NB4 (cell line): ENCODE measurements at regions not wholly inside any gene's neighbourhood (a gene's known extent, or its start where the extent isn't known, plus 50 kb on each side); places are given as distances from the start of the nearest gene placed in this dataset.

Source experiments
- DNase-seq: peaks from one replicate; pipeline ENCODE4 v3.0.0; 2010; ENCODE audit warnings: low read depth
- H3K4me3 ChIP-seq: one replicate; pipeline ENCODE4 v1.5.1; 2011; ENCODE audit warnings: mild to moderate bottlenecking, low read depth, low read length, moderate library complexity
- MYC ChIP-seq: IDR thresholded peaks from 2 replicates; pipeline ENCODE4 v1.6.1; 2011; ENCODE audit warnings: low read depth, low read length
- POLR2A ChIP-seq: IDR thresholded peaks from 2 replicates; pipeline ENCODE4 v1.6.1; 2011; ENCODE audit warnings: mild to moderate bottlenecking; ENCODE audit not compliant: insufficient read length; ENCODE audit errors: extremely low read depth
- TF ChIP-seq, protein P1 (sequence below): IDR thresholded peaks from 2 replicates; pipeline ENCODE4 v1.6.1; 2011; ENCODE audit warnings: low read depth, low read length
- TF ChIP-seq, protein P2 (sequence below): IDR thresholded peaks from one replicate; pipeline ENCODE4 v1.5.1; 2012; ENCODE audit warnings: low read depth, low read length

DNA sequence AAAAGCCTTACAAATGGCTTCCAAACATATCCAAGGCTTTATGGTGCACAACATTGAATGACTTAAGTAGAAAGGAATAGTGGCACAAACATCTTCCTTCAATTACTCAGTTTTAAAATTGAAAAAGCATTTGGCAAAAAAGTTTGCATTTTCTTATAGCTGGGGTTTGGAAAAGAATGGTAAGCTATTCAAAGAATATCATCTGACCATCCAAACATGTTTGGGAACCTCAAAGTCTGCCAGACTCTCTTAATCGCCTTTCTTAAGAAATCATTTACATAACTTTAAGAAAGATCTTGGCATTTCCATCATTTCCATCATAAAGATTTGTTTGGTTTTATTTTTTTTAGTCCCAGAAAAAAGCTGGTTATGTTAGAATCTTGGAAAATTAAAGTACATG is 210.1 kb upstream of the PELI2 start:
- TF ChIP-seq MYC, result no peak
- TF ChIP-seq, protein P1, sequence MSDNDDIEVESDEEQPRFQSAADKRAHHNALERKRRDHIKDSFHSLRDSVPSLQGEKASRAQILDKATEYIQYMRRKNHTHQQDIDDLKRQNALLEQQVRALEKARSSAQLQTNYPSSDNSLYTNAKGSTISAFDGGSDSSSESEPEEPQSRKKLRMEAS, result no peak
- TF ChIP-seq, protein P2, sequence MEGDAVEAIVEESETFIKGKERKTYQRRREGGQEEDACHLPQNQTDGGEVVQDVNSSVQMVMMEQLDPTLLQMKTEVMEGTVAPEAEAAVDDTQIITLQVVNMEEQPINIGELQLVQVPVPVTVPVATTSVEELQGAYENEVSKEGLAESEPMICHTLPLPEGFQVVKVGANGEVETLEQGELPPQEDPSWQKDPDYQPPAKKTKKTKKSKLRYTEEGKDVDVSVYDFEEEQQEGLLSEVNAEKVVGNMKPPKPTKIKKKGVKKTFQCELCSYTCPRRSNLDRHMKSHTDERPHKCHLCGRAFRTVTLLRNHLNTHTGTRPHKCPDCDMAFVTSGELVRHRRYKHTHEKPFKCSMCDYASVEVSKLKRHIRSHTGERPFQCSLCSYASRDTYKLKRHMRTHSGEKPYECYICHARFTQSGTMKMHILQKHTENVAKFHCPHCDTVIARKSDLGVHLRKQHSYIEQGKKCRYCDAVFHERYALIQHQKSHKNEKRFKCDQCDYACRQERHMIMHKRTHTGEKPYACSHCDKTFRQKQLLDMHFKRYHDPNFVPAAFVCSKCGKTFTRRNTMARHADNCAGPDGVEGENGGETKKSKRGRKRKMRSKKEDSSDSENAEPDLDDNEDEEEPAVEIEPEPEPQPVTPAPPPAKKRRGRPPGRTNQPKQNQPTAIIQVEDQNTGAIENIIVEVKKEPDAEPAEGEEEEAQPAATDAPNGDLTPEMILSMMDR, result no peak
- no peak for TF ChIP-seq POLR2A
- DNase-seq, result no peak
- H3K4me3 ChIP-seq, result no peak overlapping the region

DNA sequence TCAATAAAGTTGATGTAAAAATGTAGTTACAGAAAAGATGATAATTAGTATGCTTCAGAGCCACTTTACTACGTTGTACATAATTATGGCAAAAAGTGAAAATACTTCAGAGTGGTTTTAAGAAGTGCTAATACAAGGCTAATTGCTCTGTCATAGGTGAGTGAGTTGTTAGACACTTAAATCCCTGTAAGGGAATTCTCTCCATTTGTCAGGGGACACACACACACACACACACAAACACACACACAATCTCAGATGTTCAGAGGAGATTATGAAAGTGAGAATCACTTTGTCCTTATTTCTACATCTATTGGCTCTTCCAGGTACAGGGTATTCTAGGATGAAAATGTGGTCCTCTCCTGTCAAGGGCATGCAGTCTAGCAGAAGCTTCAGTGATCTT is 208.3 kb upstream of the PELI2 start:
- no peak overlapping the region for H3K4me3 ChIP-seq
- TF ChIP-seq, protein P1, result no peak
- TF ChIP-seq POLR2A, result no peak
- TF ChIP-seq, protein P2, result no peak
- TF ChIP-seq MYC, result no peak
- no peak for DNase-seq

DNA sequence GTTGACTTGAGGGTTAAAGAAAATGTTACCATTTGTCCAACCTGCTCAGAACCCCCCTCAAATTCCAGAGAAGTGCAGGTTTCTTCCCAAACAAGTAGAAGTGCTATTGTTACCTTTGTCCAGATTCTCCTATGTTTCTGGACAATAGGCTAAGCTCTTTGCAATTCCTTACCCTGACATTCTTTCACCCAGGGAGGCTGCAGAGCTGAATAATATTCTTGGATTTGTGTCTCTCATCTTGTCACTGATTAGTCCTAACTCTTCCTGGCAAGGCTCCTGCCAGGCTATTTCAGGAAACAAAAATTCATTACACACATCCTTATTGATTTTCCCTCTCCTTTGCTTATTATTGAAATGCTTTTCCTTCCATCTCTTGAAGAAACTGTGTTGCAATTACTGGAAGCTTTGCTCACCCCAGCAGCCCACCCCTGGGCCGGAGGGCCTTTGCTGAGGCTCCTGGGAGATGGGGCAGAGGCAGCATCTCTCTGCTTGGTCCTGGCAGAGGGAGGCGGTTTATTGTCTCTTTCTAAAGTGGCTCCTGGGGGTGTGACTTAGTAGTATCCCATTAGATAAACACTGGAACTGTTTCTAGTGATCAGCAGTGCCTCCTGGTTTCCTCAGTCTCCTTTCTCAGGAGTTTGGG is 207.5 kb upstream of the PELI2 start:
- no peak overlapping the region for H3K4me3 ChIP-seq
- TF ChIP-seq POLR2A, result no peak
- TF ChIP-seq, protein P2, result no peak
- TF ChIP-seq, protein P1, result no peak
- no peak for TF ChIP-seq MYC
- no peak for DNase-seq

DNA sequence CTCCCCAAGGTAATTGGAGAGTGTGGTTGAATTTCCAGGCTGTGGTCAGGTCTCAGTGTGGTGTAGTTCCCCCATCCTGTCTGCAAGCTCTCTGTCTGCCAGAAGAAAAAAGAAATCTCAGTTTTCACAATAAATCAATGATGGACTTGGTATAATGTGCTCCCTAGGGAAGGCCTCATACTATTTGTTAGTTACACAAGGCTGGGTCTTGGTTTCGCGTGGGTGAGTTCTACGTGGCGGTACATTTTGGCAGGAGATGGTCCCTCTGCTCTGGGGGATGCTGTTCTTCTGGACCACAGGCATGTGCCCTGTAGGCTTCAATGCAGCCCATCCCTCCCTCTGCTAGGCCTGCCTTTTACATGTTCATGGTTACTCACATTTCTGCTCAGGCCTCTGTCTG is 206.4 kb upstream of the PELI2 start:
- DNase-seq, result no peak
- TF ChIP-seq, protein P1, result no peak
- no peak for TF ChIP-seq POLR2A
- TF ChIP-seq, protein P2, result no peak
- H3K4me3 ChIP-seq, result no peak overlapping the region

DNA sequence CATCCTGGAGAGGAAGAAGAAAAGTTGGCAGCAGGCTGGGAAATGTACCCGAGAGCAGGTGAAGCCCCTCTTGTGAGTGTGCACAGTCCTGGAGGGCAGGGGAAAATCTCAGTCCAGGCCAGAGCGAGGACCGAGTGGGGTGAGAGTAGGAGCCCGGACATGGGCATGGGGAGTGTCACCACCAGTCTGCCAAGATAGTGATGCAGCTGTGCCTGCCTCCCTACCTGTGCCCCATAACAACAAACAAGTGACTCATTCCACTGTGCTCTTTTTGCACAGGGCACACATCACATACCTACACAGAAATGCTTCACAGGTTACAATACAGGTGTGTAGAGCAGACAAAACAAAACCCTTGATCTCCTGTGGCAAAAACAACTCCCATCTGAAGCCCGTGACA is 205.9 kb upstream of the PELI2 start:
- DNase-seq, result no peak
- TF ChIP-seq MYC, result no peak
- TF ChIP-seq, protein P1, result no peak
- TF ChIP-seq POLR2A, result no peak
- TF ChIP-seq, protein P2, result no peak

More for the DNA sequence above, 205.9 kb upstream of the PELI2 start:
- no peak overlapping the region for H3K4me3 ChIP-seq
